Posterior vena cava (tissue), 2 donors: ENCODE measurements at regions not wholly inside any gene's neighbourhood (a gene's known extent, or its start where the extent isn't known, plus 50 kb on each side); places are given as distances from the start of the nearest gene placed in this dataset.

Experiments
- DNase-seq: peaks from one replicate; pipeline ENCODE4 v3.0.0-alpha.2; 2020; ENCODE audit warnings: low spot score
- intact Hi-C, 2 donors: fragments of 100-400 bp; cut with DNase I; formaldehyde crosslinking; loops; one replicate each; pipeline versions ENCODE4 v1.14.1 to v1.14.2; 2022 to 2023
- donor health status: DM: yes; HTN: yes; CAD: no.
- donor health status: DM: yes; HTN: yes; CAD: no.

DNA sequence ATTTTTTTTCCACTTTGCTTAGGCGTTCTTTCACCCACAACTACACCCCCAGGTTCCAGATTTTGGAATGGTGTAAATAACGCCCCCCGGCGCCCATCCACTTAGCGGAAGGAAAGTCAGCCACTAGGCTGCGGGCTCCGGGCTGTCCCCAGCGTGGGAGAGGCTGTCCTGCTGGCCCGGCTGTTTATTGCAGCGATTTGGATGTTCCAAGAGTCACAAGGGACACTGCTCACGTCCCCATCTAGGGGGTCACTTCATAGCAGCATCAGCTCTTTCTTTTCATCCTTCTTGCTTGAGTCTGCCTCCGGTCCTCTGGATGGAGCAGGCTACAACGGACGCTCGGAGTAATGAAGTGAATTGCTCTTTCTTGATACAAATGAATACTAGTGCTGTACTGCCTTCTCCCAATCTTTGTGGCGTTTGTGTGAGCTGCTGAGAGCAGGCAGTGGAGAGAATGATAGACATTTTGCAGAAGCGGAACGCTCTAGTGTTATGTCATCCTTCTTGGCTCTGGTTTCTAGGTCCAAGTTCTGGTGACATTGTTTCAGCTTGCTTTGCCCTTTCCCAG lies 50.7 kb upstream of the PAIP2B start:
- intact Hi-C loops = no loop called here
- DNase-seq = no peak

DNA sequence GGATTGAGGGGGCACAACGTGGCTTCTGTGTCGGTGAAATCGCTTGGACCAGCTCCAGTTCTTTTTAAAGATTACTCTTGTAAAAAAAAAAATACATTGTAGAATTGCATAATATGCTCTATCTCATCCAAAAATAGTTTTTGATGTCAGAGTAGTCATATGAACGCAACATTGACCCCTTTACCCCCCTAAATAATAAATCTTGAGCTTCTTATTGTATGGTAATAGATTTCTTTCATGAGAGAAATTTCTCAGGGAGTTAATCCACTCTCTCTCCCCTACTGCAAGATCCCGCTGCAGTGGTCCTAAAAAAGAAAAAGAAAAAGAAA lies 50.2 kb upstream of the PAIP2B start:
- DNase-seq = no peak
- intact Hi-C loops = no loop called here

DNA sequence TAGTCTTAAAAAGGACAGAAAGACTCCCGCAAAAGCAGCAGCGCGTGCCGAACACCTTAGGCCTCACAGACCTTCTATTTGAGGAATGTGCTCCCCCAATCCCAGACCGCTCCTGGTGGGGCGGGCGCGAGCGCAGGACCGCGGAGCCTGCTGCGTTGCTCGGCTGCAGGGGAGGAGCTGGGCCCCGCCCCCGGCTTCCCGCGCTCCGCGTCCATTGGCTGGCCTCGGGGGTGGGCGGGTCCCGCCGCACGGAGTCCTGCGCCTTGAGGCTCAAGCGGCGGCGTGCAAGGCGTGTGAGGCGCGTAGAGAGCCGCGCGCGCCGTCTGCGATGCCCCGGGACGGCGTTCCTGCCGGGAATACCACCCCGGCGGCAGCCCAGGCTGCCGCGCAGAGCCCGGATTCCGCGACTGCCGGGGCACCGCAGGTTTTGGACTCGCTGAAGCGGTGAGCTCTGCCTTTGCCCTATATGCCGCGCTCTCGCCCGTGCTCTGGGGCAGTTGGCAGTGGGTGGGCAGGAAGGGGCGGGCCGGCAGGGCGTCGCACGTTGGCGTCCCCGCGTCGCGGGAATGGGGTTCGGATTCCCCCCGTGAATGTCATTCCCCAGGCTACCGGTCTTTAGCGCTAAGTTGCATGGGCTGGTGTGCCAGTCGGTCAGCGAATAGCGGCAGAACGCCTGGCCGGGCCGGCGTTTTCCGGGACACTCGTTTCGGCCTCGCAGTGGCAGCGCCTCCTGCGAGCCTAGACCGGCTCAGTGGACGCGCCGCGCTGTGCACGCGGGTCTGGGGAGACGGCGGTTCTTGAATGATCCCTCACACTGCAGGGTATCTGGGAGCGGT lies 49.6 kb upstream of the PAIP2B start:
- DNase-seq = peak; percentile 94
- intact Hi-C loops = no loop called here
